NB4 (cell line): ENCODE measurements at regions not wholly inside any gene's neighbourhood (a gene's known extent, or its start where the extent isn't known, plus 50 kb on each side); places are given as distances from the start of the nearest gene placed in this dataset.

Experiments
- DNase-seq: peaks from one replicate; pipeline ENCODE4 v3.0.0; 2010; ENCODE audit warnings: low read depth
- H3K4me3 ChIP-seq: one replicate; pipeline ENCODE4 v1.5.1; 2011; ENCODE audit warnings: mild to moderate bottlenecking, low read depth, low read length, moderate library complexity
- MYC ChIP-seq: IDR thresholded peaks from 2 replicates; pipeline ENCODE4 v1.6.1; 2011; ENCODE audit warnings: low read depth, low read length
- POLR2A ChIP-seq: IDR thresholded peaks from 2 replicates; pipeline ENCODE4 v1.6.1; 2011; ENCODE audit warnings: mild to moderate bottlenecking; ENCODE audit not compliant: insufficient read length; ENCODE audit errors: extremely low read depth
- TF ChIP-seq, protein P1 (sequence below): IDR thresholded peaks from 2 replicates; pipeline ENCODE4 v1.6.1; 2011; ENCODE audit warnings: low read depth, low read length
- TF ChIP-seq, protein P2 (sequence below): IDR thresholded peaks from one replicate; pipeline ENCODE4 v1.5.1; 2012; ENCODE audit warnings: low read depth, low read length

- TF ChIP-seq, protein P1, sequence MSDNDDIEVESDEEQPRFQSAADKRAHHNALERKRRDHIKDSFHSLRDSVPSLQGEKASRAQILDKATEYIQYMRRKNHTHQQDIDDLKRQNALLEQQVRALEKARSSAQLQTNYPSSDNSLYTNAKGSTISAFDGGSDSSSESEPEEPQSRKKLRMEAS, result no peak
- TF ChIP-seq MYC, result no peak
- DNase-seq, result no peak
- H3K4me3 ChIP-seq, result no peak overlapping the region
Measured at GRCh38 chr5:132130918-132131715, 57.5 kb downstream of the CSF2 start.

DNA sequence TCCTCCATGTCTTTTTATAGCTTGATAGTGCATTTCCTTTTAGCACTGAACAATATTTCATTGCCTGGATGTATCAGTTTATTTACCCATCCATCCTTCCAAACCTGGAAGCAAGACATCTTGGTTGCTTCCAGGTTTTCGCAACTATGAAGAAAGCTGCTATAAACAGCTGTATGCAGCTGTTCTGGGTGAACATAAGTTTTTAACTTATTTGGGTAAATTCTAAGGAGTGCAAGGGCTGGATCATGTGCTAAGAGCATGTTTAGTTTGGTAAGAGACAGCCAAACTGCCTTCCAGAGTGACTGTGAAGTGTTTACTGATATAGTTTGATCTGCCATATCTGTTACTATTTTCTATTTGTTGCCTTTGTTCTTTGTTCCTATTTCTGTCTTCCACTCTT, 58.5 kb downstream of the CSF2 start:
- TF ChIP-seq, protein P2, sequence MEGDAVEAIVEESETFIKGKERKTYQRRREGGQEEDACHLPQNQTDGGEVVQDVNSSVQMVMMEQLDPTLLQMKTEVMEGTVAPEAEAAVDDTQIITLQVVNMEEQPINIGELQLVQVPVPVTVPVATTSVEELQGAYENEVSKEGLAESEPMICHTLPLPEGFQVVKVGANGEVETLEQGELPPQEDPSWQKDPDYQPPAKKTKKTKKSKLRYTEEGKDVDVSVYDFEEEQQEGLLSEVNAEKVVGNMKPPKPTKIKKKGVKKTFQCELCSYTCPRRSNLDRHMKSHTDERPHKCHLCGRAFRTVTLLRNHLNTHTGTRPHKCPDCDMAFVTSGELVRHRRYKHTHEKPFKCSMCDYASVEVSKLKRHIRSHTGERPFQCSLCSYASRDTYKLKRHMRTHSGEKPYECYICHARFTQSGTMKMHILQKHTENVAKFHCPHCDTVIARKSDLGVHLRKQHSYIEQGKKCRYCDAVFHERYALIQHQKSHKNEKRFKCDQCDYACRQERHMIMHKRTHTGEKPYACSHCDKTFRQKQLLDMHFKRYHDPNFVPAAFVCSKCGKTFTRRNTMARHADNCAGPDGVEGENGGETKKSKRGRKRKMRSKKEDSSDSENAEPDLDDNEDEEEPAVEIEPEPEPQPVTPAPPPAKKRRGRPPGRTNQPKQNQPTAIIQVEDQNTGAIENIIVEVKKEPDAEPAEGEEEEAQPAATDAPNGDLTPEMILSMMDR, result no peak
- TF ChIP-seq POLR2A, result no peak
- TF ChIP-seq, protein P1, result no peak
- no peak for TF ChIP-seq MYC
- H3K4me3 ChIP-seq, result no peak overlapping the region
- DNase-seq, result no peak

GRCh38 chr5:132134384-132134783, 60.8 kb downstream of the CSF2 start:
- peak; percentile 4 for DNase-seq
- TF ChIP-seq POLR2A (no peak), MYC (no peak)
- TF ChIP-seq, protein P2, result no peak
- TF ChIP-seq, protein P1, result no peak
- H3K4me3 ChIP-seq, result no peak overlapping the region

GRCh38 chr5:132136906-132137305, 63.3 kb downstream of the CSF2 start:
- TF ChIP-seq MYC (no peak), POLR2A (no peak)
- TF ChIP-seq, protein P1, result no peak
- TF ChIP-seq, protein P2, result no peak
- H3K4me3 ChIP-seq, result no peak overlapping the region
- DNase-seq, result no peak

DNA sequence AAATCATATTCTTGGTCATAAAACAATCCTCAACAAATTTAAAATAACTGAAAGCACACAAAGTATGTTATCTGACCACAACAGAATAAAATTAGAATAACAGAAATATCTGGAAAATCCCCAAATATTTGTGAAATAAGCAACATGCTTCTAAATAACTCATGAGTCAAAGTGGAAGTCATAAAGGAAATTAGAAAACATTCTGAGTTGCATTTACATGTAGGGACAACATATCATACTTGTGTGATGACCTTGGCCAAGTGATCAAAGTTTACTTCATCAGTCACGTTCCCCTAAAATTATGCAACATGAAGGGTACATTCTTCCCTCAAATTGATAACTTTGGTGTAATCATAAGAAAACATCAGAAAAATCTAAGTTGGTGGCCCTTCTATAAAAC, 64.7 kb downstream of the CSF2 start:
- no peak for DNase-seq
- no peak overlapping the region for H3K4me3 ChIP-seq
- TF ChIP-seq, protein P2, result no peak
- TF ChIP-seq, protein P1, result no peak
- TF ChIP-seq MYC, result no peak
- no peak for TF ChIP-seq POLR2A
